MCF 10A (cell line): ENCODE measurements at regions not wholly inside any gene's neighbourhood (a gene's known extent, or its start where the extent isn't known, plus 50 kb on each side); places are given as distances from the start of the nearest gene placed in this dataset.
A peak's percentile ranks its signal among the peaks of the same experiment; 100 is the strongest.

Experiments
- BruUV-seq: library from RNA; stranded (reverse); fragments of 400-500 nt; replicated peaks from 2 replicates; lab custom pipeline; 2021; lab: Mats Ljungman, UMichigan
- CTCF ChIA-PET: fragments of 300-600 bp; sonication (Branson Sonifier 250); formaldehyde crosslinking; extraction: SDS; loops from one replicate; lab custom pipeline; 2021; ENCODE audit warnings: antibody characterized with exemption, inconsistent platforms; lab: Yijun Ruan, JAX
- POLR2A ChIA-PET: fragments of 300-600, 350-650 bp; sonication (Branson Sonifier 250); formaldehyde crosslinking; extraction: SDS; loops from one replicate; lab custom pipeline; 2020; ENCODE audit warnings: antibody characterized with exemption, inconsistent platforms; lab: Yijun Ruan, JAX
- DNase-seq: peaks from one replicate; pipeline ENCODE4 v3.0.0-alpha.2; 2018; ENCODE audit not compliant: unreplicated experiment
- H3K27ac Mint-ChIP-seq: one replicate; pipeline ENCODE4 v1.8.0; 2022; ENCODE audit warnings: mild to moderate bottlenecking, low read depth, mixed read lengths; ENCODE audit not compliant: unreplicated experiment
- H3K27me3 Mint-ChIP-seq: one replicate; pipeline ENCODE4 v1.8.0; 2022; ENCODE audit warnings: mixed read lengths; ENCODE audit not compliant: insufficient read depth, unreplicated experiment
- H3K36me3 Mint-ChIP-seq: one replicate; pipeline ENCODE4 v1.8.0; 2022; ENCODE audit warnings: mild to moderate bottlenecking, moderate library complexity, mixed read lengths; ENCODE audit not compliant: insufficient read depth, unreplicated experiment
- H3K4me1 Mint-ChIP-seq: one replicate; pipeline ENCODE4 v1.8.0; 2022; ENCODE audit warnings: mixed read lengths; ENCODE audit not compliant: insufficient read depth, unreplicated experiment
- H3K4me3 Mint-ChIP-seq: one replicate; pipeline ENCODE4 v1.8.0; 2022; ENCODE audit warnings: mild to moderate bottlenecking, moderate library complexity, mixed read lengths; ENCODE audit not compliant: unreplicated experiment
- H3K9me3 Mint-ChIP-seq: one replicate; pipeline ENCODE4 v1.8.0; 2022; ENCODE audit warnings: mixed read lengths; ENCODE audit not compliant: unreplicated experiment
- intact Hi-C: fragments of 100-400 bp; cut with micrococcal nuclease; formaldehyde crosslinking; loops from 2 replicates; pipeline ENCODE4 v1.14.1; 2022
- TF ChIP-seq, protein P1 (sequence below): fragments of 200-600 bp; IDR thresholded peaks from one replicate; pipeline ENCODE4 v1.8.0; 2022; ENCODE audit warnings: antibody characterized with exemption, mild to moderate bottlenecking; ENCODE audit not compliant: unreplicated experiment

- H3K27me3 Mint-ChIP-seq, result no peaks in the 10 kb centered on the region
- no peak overlapping the region for H3K4me3 Mint-ChIP-seq
- BruUV-seq, result no TSS peak
- H3K9me3 Mint-ChIP-seq, result no peaks in the 10 kb centered on the region
- TF ChIP-seq, protein P1, sequence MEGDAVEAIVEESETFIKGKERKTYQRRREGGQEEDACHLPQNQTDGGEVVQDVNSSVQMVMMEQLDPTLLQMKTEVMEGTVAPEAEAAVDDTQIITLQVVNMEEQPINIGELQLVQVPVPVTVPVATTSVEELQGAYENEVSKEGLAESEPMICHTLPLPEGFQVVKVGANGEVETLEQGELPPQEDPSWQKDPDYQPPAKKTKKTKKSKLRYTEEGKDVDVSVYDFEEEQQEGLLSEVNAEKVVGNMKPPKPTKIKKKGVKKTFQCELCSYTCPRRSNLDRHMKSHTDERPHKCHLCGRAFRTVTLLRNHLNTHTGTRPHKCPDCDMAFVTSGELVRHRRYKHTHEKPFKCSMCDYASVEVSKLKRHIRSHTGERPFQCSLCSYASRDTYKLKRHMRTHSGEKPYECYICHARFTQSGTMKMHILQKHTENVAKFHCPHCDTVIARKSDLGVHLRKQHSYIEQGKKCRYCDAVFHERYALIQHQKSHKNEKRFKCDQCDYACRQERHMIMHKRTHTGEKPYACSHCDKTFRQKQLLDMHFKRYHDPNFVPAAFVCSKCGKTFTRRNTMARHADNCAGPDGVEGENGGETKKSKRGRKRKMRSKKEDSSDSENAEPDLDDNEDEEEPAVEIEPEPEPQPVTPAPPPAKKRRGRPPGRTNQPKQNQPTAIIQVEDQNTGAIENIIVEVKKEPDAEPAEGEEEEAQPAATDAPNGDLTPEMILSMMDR, result no peak
- intact Hi-C loops, result no loop called here
- no peak overlapping the region for H3K27ac Mint-ChIP-seq
- H3K36me3 Mint-ChIP-seq, result no peaks in the 10 kb centered on the region
- CTCF ChIA-PET, result interaction anchor here (0.6 kb wide), 3 partner anchors 12 to 484 kb away, joined by 3 read pairs; no protein-coding TSS in a partner anchor
- POLR2A ChIA-PET, result interaction anchor here (0.6 to 1.1 kb wide), 2 partner anchors 47 to 278 kb away, joined by 3 read pairs; no protein-coding TSS in a partner anchor
- DNase-seq, result no peak
- H3K4me1 Mint-ChIP-seq, result peaks cover 3% of the 10 kb centered on the region
These were observed 301.1 kb downstream of the IRS2 start for GRCh38 chr13:109485136-109485794.

DNA sequence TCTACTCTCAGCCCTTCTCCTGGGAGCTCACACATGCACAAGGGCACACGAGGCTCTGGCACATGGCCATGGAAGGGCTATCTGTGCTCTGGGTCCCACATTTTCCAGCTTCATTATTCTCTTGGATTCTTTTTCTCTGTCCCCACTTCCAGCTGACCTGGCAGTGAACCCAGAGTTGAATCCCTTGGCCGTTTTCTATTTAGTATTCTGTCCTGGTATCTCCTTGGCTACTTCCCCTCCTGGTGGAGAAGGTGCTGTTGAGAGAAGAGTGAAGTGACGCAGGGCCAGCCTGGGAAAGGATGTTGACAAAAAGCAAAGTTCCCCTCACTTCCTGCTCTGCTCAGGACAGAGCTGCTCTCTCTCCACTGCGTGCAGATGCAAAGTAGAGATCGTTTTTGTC lies 303.1 kb downstream of the IRS2 start:
- BruUV-seq, result no TSS peak
- intact Hi-C loops, result no loop called here
- CTCF ChIA-PET, result interaction anchor here (1.6 kb wide), 1 partner anchor 11 kb away, joined by 3 read pairs; no protein-coding TSS in a partner anchor
- Mint-ChIP-seq H3K9me3 (no peaks in the 10 kb centered on the region), H3K4me1 (peaks cover 7% of the 10 kb centered on the region), H3K27me3 (no peaks in the 10 kb centered on the region), H3K4me3 (no peak overlapping the region), H3K36me3 (peaks cover 6% of the 10 kb centered on the region), H3K27ac (no peak overlapping the region)
- TF ChIP-seq, protein P1, result no peak
- POLR2A ChIA-PET, result interaction anchor here (0.6 kb wide), 1 partner anchor 210 kb away, joined by 3 read pairs; no protein-coding TSS in a partner anchor
- DNase-seq, result no peak

DNA sequence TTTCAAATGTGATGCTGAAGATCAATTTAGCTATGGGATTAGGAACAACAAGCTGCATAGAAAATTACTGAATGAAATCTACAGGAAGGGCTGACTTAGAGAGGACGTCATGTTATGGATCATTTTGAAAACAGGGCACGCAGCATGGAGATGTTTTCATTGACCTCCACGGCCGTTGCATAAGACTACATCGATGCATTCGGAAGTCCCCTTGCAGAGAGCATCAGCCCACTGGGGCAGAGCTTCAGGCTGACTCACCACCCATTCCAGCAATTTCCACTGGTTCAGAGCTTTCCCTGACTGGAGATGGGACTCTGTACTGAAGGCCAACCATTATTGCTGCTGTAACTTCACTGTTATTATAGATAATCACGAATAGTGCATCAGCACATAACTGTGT lies 305.3 kb downstream of the IRS2 start:
- DNase-seq, result no peak
- TF ChIP-seq, protein P1, result no peak
- peaks cover 7% of the 10 kb centered on the region for H3K4me1 Mint-ChIP-seq
- POLR2A ChIA-PET, result no interaction called here
- CTCF ChIA-PET, result no interaction called here
- no TSS peak for BruUV-seq
- H3K36me3 Mint-ChIP-seq, result peaks cover 6% of the 10 kb centered on the region
- no peaks in the 10 kb centered on the region for H3K9me3 Mint-ChIP-seq
- intact Hi-C loops, result no loop called here
- no peaks in the 10 kb centered on the region for H3K27me3 Mint-ChIP-seq
- H3K27ac Mint-ChIP-seq, result no peak overlapping the region
- no peak overlapping the region for H3K4me3 Mint-ChIP-seq

DNA sequence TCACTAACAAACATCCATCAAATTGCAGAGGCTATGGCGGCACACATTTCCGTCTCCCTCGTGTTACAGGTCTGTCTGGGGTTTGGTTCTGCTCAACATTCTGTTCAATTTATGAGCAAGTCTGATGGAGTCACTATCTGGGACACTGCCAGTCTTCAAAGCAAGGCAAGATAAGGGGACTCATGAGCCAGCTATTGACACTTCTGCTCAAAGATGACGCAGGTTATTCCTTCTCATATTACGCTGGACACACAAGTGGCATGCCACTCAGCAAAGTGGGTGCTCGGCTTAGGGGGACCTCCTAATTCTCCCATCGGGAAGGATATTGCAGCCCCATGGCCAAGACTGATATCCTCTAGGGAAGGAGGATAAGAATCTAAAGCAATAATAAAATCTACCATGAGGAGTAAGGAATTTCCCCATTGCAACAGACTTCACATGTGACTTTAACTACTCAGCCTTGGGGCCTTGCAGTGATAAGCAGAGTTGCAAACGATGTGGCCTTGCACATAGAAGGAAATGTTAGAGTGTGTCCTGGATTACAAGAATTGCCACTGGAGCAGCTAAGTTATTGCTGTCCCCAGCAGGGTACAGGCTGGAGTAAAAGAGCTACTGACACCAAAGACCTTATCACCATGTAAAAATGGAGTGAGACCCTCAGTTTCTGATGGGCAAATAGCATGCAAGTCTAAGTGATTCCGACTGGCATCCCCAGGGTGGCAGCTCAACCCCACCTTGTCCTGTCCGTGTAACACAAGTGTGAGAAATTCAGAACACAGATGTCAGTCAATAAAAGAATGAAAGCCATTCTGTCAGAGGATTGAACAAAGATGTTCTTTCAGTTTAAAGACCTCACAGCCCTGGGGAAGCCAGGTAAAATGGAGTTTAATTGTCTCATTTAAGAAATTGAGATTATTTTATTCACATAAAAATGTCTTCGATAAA lies 306.1 kb downstream of the IRS2 start:
- peaks cover 6% of the 10 kb centered on the region for H3K36me3 Mint-ChIP-seq
- no peaks in the 10 kb centered on the region for H3K9me3 Mint-ChIP-seq
- POLR2A ChIA-PET, result interaction anchor here (0.7 to 1.3 kb wide), 2 partner anchors 16 to 17 kb away, joined by 4 to 5 read pairs; no protein-coding TSS in a partner anchor
- peak; percentile 16 for DNase-seq
- no peaks in the 10 kb centered on the region for H3K27me3 Mint-ChIP-seq
- H3K4me3 Mint-ChIP-seq, result no peak overlapping the region
- intact Hi-C loops, result no loop called here
- CTCF ChIA-PET, result interaction anchor here (0.6 kb wide), 1 partner anchor 205 kb away, joined by 4 read pairs; no protein-coding TSS in a partner anchor
- TF ChIP-seq, protein P1, result no peak
- no TSS peak for BruUV-seq
- peaks cover 7% of the 10 kb centered on the region for H3K4me1 Mint-ChIP-seq
- no peak overlapping the region for H3K27ac Mint-ChIP-seq
